22Rv1 (cell line): ENCODE measurements at regions not wholly inside any gene's neighbourhood (a gene's known extent, or its start where the extent isn't known, plus 50 kb on each side); places are given as distances from the start of the nearest gene placed in this dataset.

Experiments used
- ZFX ChIP-seq: fragments of 450-650 bp; IDR thresholded peaks from 2 replicates; pipeline ENCODE4 v1.6.1; 2017; ENCODE audit warnings: antibody characterized with exemption, borderline replicate concordance
- TF ChIP-seq, protein P1 (sequence below): fragments of 450-650 bp; IDR thresholded peaks from 2 replicates; pipeline ENCODE4 v1.5.1; 2017; ENCODE audit warnings: mild to moderate bottlenecking

DNA sequence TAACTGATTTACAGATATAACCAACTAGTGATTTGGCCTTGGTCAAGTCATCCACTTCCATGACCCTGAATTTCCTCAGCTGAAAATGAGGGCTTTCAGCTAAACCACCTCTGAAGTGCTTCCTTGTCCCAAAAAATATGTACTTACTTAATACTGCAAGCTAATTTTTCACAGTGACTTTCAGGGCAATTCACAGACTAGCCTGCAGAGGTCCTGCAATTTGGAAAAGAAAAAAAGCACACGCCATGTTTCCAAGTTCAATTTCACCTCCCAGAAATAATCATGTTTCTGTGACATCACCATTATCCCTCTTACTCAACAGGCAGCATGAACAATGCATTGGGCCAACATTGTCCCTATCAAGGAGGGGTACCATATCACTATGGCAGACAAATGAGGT lies 218.2 kb downstream of the SHOX2 start:
- TF ChIP-seq, protein P1, sequence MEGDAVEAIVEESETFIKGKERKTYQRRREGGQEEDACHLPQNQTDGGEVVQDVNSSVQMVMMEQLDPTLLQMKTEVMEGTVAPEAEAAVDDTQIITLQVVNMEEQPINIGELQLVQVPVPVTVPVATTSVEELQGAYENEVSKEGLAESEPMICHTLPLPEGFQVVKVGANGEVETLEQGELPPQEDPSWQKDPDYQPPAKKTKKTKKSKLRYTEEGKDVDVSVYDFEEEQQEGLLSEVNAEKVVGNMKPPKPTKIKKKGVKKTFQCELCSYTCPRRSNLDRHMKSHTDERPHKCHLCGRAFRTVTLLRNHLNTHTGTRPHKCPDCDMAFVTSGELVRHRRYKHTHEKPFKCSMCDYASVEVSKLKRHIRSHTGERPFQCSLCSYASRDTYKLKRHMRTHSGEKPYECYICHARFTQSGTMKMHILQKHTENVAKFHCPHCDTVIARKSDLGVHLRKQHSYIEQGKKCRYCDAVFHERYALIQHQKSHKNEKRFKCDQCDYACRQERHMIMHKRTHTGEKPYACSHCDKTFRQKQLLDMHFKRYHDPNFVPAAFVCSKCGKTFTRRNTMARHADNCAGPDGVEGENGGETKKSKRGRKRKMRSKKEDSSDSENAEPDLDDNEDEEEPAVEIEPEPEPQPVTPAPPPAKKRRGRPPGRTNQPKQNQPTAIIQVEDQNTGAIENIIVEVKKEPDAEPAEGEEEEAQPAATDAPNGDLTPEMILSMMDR = no peak
- no peak for TF ChIP-seq ZFX
